Activated CD8-positive, alpha-beta T cell treated with anti-CD3 and anti-CD28 coated beads for 36 hours (primary cell): ENCODE measurements at regions not wholly inside any gene's neighbourhood (a gene's known extent, or its start where the extent isn't known, plus 50 kb on each side); places are given as distances from the start of the nearest gene placed in this dataset.

Experiments used
- ATAC-seq: fragments of 200-7000 bp; cut with Tn5 transposase; one replicate; pipeline ENCODE4 v1.10.0; 2021; ENCODE audit warnings: mild to moderate bottlenecking, moderate library complexity
- CTCF ChIA-PET: fragments of 350-600 bp; sonication (Branson Sonifier 250); formaldehyde crosslinking; loops from one replicate; lab custom pipeline; 2021; ENCODE audit warnings: antibody characterized with exemption; lab: Charles Lee
- POLR2A ChIA-PET: fragments of 350-600 bp; sonication (Branson Sonifier 250); formaldehyde crosslinking; loops from one replicate; lab custom pipeline; 2021; ENCODE audit warnings: antibody characterized with exemption; lab: Charles Lee
- DNase-seq: peaks from one replicate; pipeline ENCODE4 v3.0.0-alpha.2; 2020
- H3K27ac Mint-ChIP-seq: one replicate; pipeline ENCODE4 v1.8.0; 2021; ENCODE audit warnings: mild to moderate bottlenecking, mixed read lengths
- H3K27me3 Mint-ChIP-seq: one replicate; pipeline ENCODE4 v1.8.0; 2021; ENCODE audit warnings: mixed read lengths
- H3K36me3 Mint-ChIP-seq: one replicate; pipeline ENCODE4 v1.8.0; 2021; ENCODE audit warnings: low read depth, mixed read lengths
- H3K4me1 Mint-ChIP-seq: one replicate; pipeline ENCODE4 v1.8.0; 2021; ENCODE audit warnings: low read depth, mixed read lengths
- H3K4me3 Mint-ChIP-seq: one replicate; pipeline ENCODE4 v1.8.0; 2021; ENCODE audit warnings: mild to moderate bottlenecking, moderate library complexity, mixed read lengths
- H3K9me3 Mint-ChIP-seq: one replicate; pipeline ENCODE4 v1.8.0; 2021; ENCODE audit warnings: mixed read lengths
- CTCF ChIP-seq: fragments of 200-600 bp; IDR thresholded peaks from one replicate; pipeline ENCODE4 v1.8.0; 2022; ENCODE audit warnings: antibody characterized with exemption, mild to moderate bottlenecking
- intact Hi-C: fragments of 100-400 bp; cut with micrococcal nuclease; formaldehyde crosslinking; loops from one replicate; pipeline ENCODE4 v1.10.0; 2022

GRCh38 chr20:4344670-4345069, 95.6 kb upstream of the ADRA1D start:
- POLR2A ChIA-PET = no interaction called here
- intact Hi-C loops = no loop called here
- peaks cover 28% of the 10 kb centered on the region for H3K27me3 Mint-ChIP-seq

GRCh38 chr20:4342609-4343008, 93.5 kb upstream of the ADRA1D start:
- no peaks in the 10 kb centered on the region for H3K9me3 Mint-ChIP-seq
- H3K27ac Mint-ChIP-seq = no peak overlapping the region
- no peak for DNase-seq
- H3K4me3 Mint-ChIP-seq = no peak overlapping the region
- ATAC-seq = no peak
- H3K36me3 Mint-ChIP-seq = no peaks in the 10 kb centered on the region
- H3K4me1 Mint-ChIP-seq = no peaks in the 10 kb centered on the region
- no peak for TF ChIP-seq CTCF
- peaks cover 27% of the 10 kb centered on the region for H3K27me3 Mint-ChIP-seq
- intact Hi-C loops = no loop called here
- CTCF ChIA-PET = no interaction called here
- POLR2A ChIA-PET = no interaction called here

More at GRCh38 chr20:4344670-4345069, 95.6 kb upstream of the ADRA1D start:
- Mint-ChIP-seq H3K9me3 (no peaks in the 10 kb centered on the region), H3K27ac (no peak overlapping the region), H3K4me3 (no peak overlapping the region), H3K4me1 (no peaks in the 10 kb centered on the region), H3K36me3 (no peaks in the 10 kb centered on the region)
- no peak for DNase-seq
- CTCF ChIA-PET = no interaction called here
- no peak for TF ChIP-seq CTCF
- ATAC-seq = no peak

- no peak overlapping the region for H3K4me3 Mint-ChIP-seq
- ChIA-PET CTCF (no interaction called here), POLR2A (no interaction called here)
- H3K9me3 Mint-ChIP-seq = no peaks in the 10 kb centered on the region
- H3K27ac Mint-ChIP-seq = no peak overlapping the region
- H3K27me3 Mint-ChIP-seq = peaks cover 23% of the 10 kb centered on the region
- ATAC-seq (no peak), DNase-seq (no peak)
- intact Hi-C loops = no loop called here
- no peaks in the 10 kb centered on the region for H3K4me1 Mint-ChIP-seq
- no peak for TF ChIP-seq CTCF
- no peaks in the 10 kb centered on the region for H3K36me3 Mint-ChIP-seq
These were observed 92.9 kb upstream of the ADRA1D start for GRCh38 chr20:4341804-4342485.

- H3K36me3 Mint-ChIP-seq = no peaks in the 10 kb centered on the region
- intact Hi-C loops = no loop called here
- DNase-seq = no peak
- H3K4me3 Mint-ChIP-seq = no peak overlapping the region
- POLR2A ChIA-PET = no interaction called here
- peaks cover 12% of the 10 kb centered on the region for H3K27me3 Mint-ChIP-seq
- no peaks in the 10 kb centered on the region for H3K9me3 Mint-ChIP-seq
- no peak overlapping the region for H3K27ac Mint-ChIP-seq
- CTCF ChIA-PET = no interaction called here
- ATAC-seq = no peak
- H3K4me1 Mint-ChIP-seq = no peaks in the 10 kb centered on the region
- no peak for TF ChIP-seq CTCF
These were observed 86.6 kb upstream of the ADRA1D start for GRCh38 chr20:4335722-4336121.

GRCh38 chr20:4332121-4332860, 83.2 kb upstream of the ADRA1D start:
- H3K27ac Mint-ChIP-seq = no peak overlapping the region
- H3K4me3 Mint-ChIP-seq = no peak overlapping the region
- no peak for DNase-seq
- H3K9me3 Mint-ChIP-seq = no peaks in the 10 kb centered on the region
- no peak for ATAC-seq
- no peaks in the 10 kb centered on the region for H3K4me1 Mint-ChIP-seq
- POLR2A ChIA-PET = no interaction called here
- no peaks in the 10 kb centered on the region for H3K36me3 Mint-ChIP-seq
- no peak for TF ChIP-seq CTCF
- intact Hi-C loops = no loop called here
- CTCF ChIA-PET = no interaction called here
- peaks cover 5% of the 10 kb centered on the region for H3K27me3 Mint-ChIP-seq
